ENCODE measurements at regions not wholly inside any gene's neighbourhood (a gene's known extent, or its start where the extent isn't known, plus 50 kb on each side); places are given as distances from the start of the nearest gene placed in this dataset.

DNA sequence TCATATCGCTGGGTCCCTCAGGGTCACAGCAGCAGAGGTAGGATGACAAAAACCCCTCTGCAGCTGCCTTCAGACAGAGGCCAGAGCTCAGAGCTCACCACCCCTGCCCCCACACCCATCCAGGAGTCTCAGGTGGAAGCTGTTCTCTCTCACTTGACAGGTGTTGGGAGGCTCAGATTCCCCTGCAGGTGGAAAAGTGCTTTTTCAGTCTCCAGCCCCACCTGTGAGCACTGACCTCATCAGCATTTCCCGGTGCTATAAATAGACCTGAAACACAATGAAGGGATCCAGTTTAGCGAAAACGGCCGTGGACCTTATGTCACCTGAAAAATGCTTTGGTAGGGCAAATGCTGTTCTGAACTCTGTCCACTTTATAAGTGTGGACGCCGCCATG, 254.9 kb downstream of the NDUFA10 start:
- TF ChIP-seq, protein P1, sequence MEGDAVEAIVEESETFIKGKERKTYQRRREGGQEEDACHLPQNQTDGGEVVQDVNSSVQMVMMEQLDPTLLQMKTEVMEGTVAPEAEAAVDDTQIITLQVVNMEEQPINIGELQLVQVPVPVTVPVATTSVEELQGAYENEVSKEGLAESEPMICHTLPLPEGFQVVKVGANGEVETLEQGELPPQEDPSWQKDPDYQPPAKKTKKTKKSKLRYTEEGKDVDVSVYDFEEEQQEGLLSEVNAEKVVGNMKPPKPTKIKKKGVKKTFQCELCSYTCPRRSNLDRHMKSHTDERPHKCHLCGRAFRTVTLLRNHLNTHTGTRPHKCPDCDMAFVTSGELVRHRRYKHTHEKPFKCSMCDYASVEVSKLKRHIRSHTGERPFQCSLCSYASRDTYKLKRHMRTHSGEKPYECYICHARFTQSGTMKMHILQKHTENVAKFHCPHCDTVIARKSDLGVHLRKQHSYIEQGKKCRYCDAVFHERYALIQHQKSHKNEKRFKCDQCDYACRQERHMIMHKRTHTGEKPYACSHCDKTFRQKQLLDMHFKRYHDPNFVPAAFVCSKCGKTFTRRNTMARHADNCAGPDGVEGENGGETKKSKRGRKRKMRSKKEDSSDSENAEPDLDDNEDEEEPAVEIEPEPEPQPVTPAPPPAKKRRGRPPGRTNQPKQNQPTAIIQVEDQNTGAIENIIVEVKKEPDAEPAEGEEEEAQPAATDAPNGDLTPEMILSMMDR (IDR thresholded peaks at IDR 0.05; ENCODE audit: low read depth, low read length), result no peak

DNA sequence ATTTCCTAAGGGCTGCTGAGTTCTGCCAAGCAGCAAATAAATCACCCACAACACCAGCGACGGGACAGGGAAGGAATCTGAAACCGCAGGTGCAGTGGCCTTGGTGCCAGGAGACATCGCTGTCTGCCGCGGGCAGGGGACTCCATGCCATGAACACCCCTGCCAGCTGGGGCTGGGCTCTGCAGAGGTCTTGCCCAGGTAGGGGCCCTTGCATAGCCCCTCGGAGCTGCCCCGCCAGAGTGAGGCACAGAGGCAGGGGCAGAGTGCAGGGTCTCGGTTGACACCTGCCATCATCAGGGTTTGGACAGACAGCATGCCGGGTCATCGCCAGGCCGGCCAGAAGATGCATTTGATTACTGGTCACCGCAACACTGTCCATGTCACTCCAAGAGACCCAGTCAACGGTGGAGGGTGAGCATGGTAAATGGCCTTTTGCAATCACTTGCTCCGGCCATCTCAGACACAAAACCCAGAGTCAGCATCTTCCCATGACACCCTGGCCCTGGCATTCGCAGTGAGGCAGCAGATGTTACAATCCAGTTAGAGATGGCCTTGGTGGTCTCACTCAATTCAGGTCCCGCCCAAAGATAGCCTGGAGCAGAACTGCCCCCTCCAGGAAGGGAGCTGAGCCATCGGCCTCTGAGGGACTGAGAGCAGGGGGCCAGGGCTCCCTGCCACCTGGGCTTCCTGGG, 255.4 kb downstream of the NDUFA10 start:
- H3K4me3 ChIP-seq (ENCODE audit: low read depth, low read length), result no peak overlapping the region
- TF ChIP-seq, protein P1 (IDR thresholded peaks at IDR 0.05; ENCODE audit: low read depth, low read length), result no peak

More for the DNA sequence above, 254.9 kb downstream of the NDUFA10 start:
- H3K4me3 ChIP-seq (ENCODE audit: low read depth, low read length), result no peak overlapping the region

DNA sequence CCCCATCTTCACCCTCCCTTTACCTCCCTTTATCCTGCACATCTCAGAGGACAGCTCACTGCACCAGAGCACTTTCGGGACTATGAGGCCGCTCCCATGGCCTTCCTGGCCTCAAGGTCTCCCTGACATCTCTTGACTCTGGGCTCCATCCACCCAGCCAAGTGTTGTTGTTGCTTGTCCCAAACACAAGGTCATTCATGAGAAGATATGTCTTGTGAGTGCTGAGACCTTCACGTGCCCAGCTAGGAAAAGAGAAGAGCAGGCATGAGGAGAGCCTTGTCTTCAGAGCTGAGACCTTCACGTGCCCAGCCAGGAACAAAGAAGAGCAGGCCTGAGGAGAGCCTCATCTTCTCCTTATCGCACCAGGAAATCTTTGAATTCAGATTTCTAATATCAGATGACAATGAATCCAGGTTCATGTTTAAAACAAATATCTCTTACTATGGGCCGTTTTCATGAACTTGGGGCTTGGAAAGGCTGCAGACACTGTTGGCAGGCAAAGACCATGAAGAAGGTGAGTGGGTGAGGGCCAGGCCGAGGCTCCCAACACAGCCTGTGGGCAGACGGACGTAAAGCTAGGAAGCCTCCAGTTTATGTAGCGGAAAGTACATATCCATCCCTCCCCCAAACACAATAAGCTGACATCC, 256.1 kb downstream of the NDUFA10 start:
- H3K4me3 ChIP-seq (ENCODE audit: low read depth, low read length), result no peak overlapping the region
- TF ChIP-seq, protein P1 (IDR thresholded peaks at IDR 0.05; ENCODE audit: low read depth, low read length), result no peak

DNA sequence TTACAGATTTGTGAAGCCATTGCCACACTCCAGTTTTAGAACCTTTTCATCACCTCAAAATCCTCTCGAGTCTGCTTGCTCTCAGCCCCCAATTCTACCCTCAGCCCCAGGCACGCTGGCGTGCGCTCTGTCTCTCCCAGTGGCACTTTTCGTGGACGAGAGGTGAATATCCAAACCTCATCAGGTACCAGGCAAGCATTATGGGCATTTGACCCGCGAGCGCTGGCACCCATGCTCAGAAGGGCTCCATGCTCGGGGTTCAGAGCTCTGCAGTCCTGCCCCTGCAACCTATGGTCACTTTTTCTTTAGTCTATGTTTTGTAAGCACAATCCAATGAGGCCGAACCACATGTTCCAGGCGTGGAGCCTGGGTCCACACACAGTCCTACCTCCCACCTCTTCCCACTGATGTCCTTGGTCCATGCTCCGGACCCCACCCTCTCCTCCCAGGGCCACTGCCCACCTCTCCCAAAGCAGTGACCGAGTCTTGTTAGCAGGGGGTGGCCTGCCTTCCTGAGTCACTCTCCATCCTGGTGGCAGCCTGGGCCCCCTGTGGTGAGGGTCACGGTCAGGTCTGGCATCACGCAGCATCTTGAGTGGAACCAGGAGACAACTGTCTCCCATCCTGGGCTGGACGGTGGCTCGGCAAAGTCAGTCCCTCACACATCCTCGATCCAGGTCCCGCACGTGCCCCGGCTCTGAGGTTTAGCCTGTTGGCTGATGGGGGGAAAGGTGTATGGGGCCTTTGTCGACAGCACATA, 256.9 kb downstream of the NDUFA10 start:
- TF ChIP-seq, protein P1 (IDR thresholded peaks at IDR 0.05; ENCODE audit: low read depth, low read length), result no peak
- no peak overlapping the region for H3K4me3 ChIP-seq (ENCODE audit: low read depth, low read length)

DNA sequence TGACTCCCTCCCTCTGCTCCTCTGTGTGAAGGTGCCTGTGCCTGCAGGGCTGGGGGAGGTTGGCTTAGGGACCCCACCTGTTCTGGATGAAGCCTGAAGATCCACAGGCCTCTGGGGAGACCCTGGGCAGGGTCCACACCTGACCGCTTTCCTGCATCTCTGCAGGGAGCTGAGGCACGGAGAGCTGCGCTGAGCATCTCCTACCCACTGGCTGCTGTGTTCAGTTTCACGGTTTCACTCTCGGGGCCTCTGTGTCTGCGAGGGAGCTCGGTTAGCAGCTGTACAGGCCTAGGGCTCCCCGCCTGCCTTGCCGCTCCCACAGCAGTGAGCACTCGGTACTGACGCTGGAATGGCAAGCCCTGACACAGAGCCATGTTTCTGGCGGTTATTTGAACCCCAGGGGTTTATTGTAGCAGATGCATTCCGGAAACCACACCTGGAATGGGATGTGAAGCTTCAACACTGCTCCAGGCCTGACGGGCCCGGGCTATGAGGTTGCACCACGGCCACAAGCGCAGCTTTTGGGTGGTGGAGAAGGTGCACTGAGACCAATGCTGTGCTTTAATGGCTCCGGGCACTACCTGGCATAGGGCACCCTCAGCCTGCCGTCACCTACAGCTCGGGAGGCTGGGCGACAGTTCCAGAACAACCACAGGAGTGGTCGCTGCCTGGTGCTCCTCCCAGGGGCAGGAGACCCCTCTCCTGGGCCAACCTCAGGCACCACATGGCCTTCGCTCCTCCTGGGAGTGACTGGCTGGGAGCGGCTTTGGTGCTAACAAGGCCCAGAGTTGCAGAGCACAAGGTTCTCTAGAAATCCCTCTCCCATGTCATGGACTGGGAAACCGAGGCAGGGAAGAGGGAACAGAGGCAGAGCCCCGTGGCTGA, 257.9 kb downstream of the NDUFA10 start:
- H3K4me3 ChIP-seq (ENCODE audit: low read depth, low read length), result no peak overlapping the region
- TF ChIP-seq, protein P1 (IDR thresholded peaks at IDR 0.05; ENCODE audit: low read depth, low read length), result no peak

DNA sequence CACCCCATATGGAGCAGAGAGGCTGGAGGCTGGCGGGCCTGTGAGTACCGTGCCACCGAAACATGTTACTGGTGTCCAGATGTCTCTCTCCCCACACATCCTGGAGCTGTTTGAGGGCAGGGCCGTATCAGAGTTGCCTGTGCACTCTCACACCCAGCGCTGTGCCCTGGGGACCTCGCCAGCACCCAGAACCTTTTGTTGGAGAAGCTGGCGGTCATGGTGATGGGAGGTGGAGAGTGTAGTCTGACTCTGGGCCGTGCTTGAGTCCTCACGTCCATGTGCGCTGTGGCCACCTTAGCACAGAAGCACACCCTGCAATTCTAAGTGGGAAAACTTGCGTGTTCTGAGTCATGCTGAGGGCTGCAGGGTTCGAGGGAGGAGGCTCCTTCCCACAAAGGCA, 259.2 kb downstream of the NDUFA10 start:
- TF ChIP-seq, protein P1 (IDR thresholded peaks at IDR 0.05; ENCODE audit: low read depth, low read length), result no peak
- H3K4me3 ChIP-seq (ENCODE audit: low read depth, low read length), result no peak overlapping the region

Data from WI38 (cell line).